ENCODE measurements at regions not wholly inside any gene's neighbourhood (a gene's known extent, or its start where the extent isn't known, plus 50 kb on each side); places are given as distances from the start of the nearest gene placed in this dataset.

- DNase-seq (ENCODE audit: low spot score in 2 of 2): no peak
- H3K9me3 ChIP-seq: no peaks in the 10 kb centered on the region
- WGBS: 28% methylated on average over 1 of the region's 1 CpG
- H3K27ac ChIP-seq: no peak overlapping the region
- no peaks in the 10 kb centered on the region for H3K4me1 ChIP-seq
- H3K36me3 ChIP-seq: no peaks in the 10 kb centered on the region
- H3K4me3 ChIP-seq: no peak overlapping the region
- TF ChIP-seq CTCF (IDR thresholded peaks at IDR 0.05) (no peak), EP300 (IDR thresholded peaks at IDR 0.05) (no peak), POLR2A (IDR thresholded peaks at IDR 0.05) (no peak), POLR2AphosphoS5 (IDR thresholded peaks at IDR 0.05) (no peak)
- no peaks in the 10 kb centered on the region for H3K27me3 ChIP-seq
These were observed 1019.6 kb upstream of the PIK3C3 start for GRCh38 chr18:40935423-40935822.

- 97% methylated on average over 2 of the region's 2 CpGs for WGBS
- DNase-seq (ENCODE audit: low spot score in 2 of 2): no peak
- H3K4me3 ChIP-seq: no peak overlapping the region
- H3K4me1 ChIP-seq: no peaks in the 10 kb centered on the region
- H3K27me3 ChIP-seq: no peaks in the 10 kb centered on the region
- no peak overlapping the region for H3K27ac ChIP-seq
- TF ChIP-seq POLR2A (IDR thresholded peaks at IDR 0.05): no peak
- TF ChIP-seq POLR2AphosphoS5 (IDR thresholded peaks at IDR 0.05): no peak
- TF ChIP-seq CTCF (IDR thresholded peaks at IDR 0.05): no peak
- TF ChIP-seq EP300 (IDR thresholded peaks at IDR 0.05): no peak
- H3K9me3 ChIP-seq: no peaks in the 10 kb centered on the region
- no peaks in the 10 kb centered on the region for H3K36me3 ChIP-seq
These were observed 1022.2 kb upstream of the PIK3C3 start for GRCh38 chr18:40932862-40933261.

GRCh38 chr18:40930211-40930882, 1024.7 kb upstream of the PIK3C3 start:
- no peak overlapping the region for H3K4me3 ChIP-seq
- H3K4me1 ChIP-seq: no peaks in the 10 kb centered on the region
- no peaks in the 10 kb centered on the region for H3K9me3 ChIP-seq
- 89% methylated on average over 5 of the region's 5 CpGs for WGBS
- H3K36me3 ChIP-seq: no peaks in the 10 kb centered on the region
- DNase-seq (ENCODE audit: low spot score in 2 of 2): no peak
- no peak overlapping the region for H3K27ac ChIP-seq
- no peaks in the 10 kb centered on the region for H3K27me3 ChIP-seq
- TF ChIP-seq CTCF (IDR thresholded peaks at IDR 0.05) (no peak), POLR2AphosphoS5 (IDR thresholded peaks at IDR 0.05) (no peak), POLR2A (IDR thresholded peaks at IDR 0.05) (no peak), EP300 (IDR thresholded peaks at IDR 0.05) (no peak)

GRCh38 chr18:40929399-40929798, 1025.6 kb upstream of the PIK3C3 start:
- H3K36me3 ChIP-seq: no peaks in the 10 kb centered on the region
- whole genome bisulfite sequencing: 84% methylated on average over 7 of the region's 7 CpGs
- H3K4me3 ChIP-seq: no peak overlapping the region
- no peaks in the 10 kb centered on the region for H3K9me3 ChIP-seq
- TF ChIP-seq EP300 (IDR thresholded peaks at IDR 0.05): no peak
- no peak for TF ChIP-seq POLR2A (IDR thresholded peaks at IDR 0.05)
- no peak for TF ChIP-seq POLR2AphosphoS5 (IDR thresholded peaks at IDR 0.05)
- H3K4me1 ChIP-seq: no peaks in the 10 kb centered on the region
- no peak overlapping the region for H3K27ac ChIP-seq
- no peak for DNase-seq (ENCODE audit: low spot score in 2 of 2)
- H3K27me3 ChIP-seq: no peaks in the 10 kb centered on the region

- DNase-seq (ENCODE audit: low spot score in 2 of 2): no peak
- Histone ChIP-seq H3K4me1 (no peaks in the 10 kb centered on the region), H3K9me3 (no peaks in the 10 kb centered on the region), H3K4me3 (no peak overlapping the region), H3K27me3 (no peaks in the 10 kb centered on the region), H3K27ac (no peak overlapping the region), H3K36me3 (no peaks in the 10 kb centered on the region)
- WGBS: 60% methylated on average over 5 of the region's 5 CpGs
- TF ChIP-seq POLR2AphosphoS5 (IDR thresholded peaks at IDR 0.05) (no peak), CTCF (IDR thresholded peaks at IDR 0.05) (no peak), POLR2A (IDR thresholded peaks at IDR 0.05) (no peak), EP300 (IDR thresholded peaks at IDR 0.05) (no peak)
These were observed 1028.4 kb upstream of the PIK3C3 start for GRCh38 chr18:40926679-40927078.
